GM19351 (cell line): ENCODE measurements at regions not wholly inside any gene's neighbourhood (a gene's known extent, or its start where the extent isn't known, plus 50 kb on each side); places are given as distances from the start of the nearest gene placed in this dataset.
"Not testable (repeated sequence)": the region's sequence is repeated elsewhere in the genome, so short reads cannot be mapped to it uniquely, and the experiment has no call there.

ENCODE experiments used
- ATAC-seq: cut with Tn5 transposase; IDR thresholded peaks from one replicate; pipeline ENCODE4 v1.9.1; 2021; ENCODE audit warnings: mild to moderate bottlenecking, moderate library complexity; ENCODE audit not compliant: unreplicated experiment

DNA sequence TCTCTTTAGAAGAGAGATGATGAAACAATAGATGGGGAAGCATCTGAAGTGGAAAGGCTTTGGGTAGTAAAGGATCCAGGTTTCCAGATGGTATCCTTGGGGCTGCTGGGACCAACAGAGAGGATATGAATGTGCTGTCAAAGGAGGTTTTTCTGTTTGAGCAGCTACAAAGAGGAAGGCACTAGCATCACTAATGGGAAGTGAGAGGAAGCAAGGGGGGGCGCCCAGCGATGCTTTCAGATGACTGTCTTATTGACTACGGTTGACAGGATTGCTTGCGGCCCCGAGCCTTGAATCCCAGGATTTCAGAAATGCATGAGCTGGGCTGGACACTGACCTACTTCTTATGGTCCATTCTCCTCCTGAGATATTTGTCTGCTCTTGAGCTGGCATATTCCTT, 103.8 kb upstream of the GALNT15 start:
- no peak for ATAC-seq

DNA sequence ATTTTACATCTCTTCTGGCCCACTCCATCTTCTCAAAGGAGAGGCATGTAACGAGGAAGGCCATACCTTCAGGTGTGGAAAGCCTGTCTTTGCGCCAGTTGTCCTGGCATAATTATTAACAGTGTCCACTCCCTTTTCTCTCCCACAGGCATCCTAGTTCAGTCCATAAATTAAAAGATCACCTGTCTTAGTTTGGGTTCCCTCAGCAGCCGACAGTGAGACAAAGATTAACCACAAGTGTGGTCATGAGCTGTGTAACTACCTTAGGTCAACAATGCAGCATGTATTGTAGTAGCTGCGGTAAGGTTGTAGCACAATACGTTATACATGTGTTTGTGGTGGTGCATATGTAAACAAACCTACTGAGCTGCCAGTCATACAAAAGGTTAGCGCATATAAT, 103.3 kb upstream of the GALNT15 start:
- ATAC-seq: no peak

DNA sequence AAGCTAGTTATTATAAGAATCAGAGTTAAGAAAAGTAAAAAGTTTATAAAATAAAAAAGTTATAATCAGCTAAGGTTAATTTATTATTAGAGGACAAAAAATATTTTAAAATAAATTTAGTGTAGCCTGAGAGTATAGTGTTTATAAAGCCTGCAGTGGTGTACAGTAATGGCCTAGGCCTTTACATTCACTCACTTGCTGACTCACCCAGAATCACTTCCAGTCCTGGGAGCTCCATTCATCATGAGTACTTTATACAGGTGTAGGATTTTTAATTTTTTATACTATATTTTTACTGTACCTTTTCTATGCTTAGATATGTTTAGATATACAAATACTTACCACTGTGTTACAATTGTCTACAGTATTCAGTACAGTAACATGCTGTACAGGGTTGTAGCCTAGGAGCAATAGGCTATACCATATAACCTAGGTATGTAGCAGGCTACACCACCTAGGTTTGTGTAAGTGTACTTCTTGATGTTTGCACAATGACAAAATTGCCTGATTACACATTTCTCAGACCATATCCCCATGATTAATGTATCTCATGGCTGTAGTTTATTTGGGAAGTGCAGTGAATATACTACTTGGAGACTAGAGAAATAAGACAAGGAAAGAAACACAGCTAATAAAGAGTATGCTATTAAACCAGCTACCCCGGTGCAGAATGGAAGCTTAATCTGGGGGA, 101.9 kb upstream of the GALNT15 start:
- no peak for ATAC-seq

DNA sequence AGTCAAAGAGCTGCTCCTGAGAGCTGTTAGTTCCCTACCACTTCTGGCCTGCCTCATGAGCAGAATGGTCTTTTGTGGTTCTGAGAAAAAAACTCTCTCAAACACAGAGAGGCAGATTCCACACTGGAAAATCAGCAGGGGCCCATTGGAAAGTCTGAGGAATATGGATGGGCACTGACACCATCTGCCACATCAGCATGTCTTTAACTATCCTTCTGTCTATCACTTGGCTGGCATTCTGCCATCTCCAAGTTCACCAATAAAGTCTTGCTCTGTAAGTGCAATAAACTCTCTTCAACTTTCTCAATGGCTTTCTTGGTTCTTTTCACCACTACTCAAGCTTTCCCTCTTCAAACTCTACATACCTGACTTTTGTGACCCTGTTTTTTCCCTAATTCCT, 101.3 kb upstream of the GALNT15 start:
- ATAC-seq: no peak

DNA sequence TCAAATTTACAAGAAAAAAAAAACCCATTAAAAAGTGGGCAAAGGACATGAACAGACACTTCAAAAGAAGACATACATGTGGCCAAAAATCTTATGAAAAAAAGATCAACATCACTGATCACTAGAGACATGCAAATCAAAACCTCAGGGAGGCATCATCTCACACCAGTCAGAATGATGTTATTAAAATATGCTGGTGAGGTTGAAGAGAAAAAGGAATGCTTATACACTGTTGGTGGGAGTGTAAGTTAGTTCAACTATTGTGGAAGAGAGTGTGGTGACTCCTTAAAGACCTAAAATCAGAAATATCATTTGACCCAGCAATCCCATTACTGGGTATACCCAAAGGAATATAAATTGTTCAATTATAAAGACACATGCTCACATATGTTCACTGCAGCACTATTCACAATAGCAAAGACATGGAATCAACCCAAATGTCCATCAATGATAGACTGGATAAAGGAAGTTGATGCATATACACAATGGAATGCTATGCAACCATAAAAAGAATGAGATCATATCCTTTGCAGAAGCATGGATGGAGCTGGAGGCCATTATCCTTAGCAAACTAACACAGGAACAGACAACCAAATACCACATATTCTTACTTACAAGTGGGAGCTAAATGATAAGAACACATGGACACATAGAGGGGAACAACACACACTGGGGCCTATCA, 100.3 kb upstream of the GALNT15 start:
- ATAC-seq: not testable (repeated sequence)

DNA sequence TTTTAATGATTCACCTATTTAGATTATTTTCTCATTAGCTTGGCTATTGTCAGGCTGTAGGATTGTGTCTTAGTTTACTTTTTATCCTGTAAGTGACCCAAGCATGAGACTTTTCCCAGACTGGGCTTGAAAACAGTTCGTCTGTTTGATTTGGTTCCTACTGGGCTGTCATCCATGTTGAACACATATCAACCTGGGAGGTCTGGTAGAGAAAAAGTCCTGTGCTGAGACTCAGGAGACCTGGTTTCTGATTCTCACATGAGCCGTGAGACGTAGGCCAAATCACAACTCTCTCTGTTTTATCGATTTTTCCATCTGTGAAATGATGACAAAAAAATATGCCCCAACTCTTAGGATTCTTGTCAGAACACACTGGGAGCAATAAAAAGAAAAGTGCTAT, 98.8 kb upstream of the GALNT15 start:
- no peak for ATAC-seq

DNA sequence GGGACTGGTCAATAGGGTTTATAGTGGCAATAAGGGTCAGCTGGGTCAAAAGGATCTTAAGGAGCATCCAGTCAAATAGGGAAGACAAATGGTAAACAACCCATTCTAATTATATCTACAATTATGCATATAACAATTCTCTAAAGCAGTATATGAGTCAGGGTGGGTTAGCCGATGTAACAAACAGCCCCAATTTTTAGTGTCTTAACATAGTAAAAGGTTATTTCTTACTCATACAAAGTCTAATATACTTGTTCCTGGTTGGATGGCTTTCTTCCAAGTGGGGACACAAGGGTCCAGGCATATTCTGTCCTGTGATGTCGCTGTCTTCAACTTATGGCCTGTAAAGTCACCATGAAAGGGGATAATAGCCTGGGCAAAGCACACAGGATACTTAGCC, 97.9 kb upstream of the GALNT15 start:
- no peak for ATAC-seq

DNA sequence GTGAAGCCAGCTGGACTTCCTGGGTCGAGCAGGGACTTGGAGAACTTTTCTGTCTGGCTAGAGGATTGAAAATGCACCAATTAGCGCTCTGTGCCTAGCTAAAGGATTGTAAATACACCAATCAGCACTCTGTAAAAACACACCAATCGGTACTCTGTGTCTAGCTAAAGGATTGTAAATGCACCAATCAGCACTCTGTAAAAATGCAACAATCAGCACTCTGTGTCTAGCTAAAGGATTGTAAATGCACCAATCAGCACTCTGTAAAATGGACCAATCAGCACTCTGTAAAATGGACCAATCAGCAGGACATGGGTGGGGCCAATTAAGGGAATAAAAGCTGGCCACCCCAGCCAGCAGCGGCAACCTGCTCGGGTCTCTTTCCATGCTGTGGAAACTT, 97.3 kb upstream of the GALNT15 start:
- not testable (repeated sequence) for ATAC-seq

DNA sequence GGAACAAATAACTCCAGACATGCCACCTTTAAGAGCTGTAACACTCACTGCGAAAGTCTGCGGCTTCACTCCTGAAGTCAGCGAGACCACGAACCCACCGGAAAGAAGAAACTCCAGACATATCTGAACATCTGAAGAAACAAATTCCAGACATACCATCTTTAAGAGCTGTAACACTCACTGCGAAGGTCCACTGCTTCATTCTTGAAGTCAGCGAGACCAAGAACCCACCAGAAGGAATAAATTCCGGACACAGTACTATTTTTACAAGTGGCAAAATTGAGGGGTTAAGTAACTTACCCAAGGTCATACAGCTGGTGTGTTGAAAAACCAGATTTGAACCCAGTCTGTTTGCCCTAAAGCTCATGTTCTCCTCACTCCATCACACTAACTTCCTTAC, 96.8 kb upstream of the GALNT15 start:
- ATAC-seq: not testable (repeated sequence)

DNA sequence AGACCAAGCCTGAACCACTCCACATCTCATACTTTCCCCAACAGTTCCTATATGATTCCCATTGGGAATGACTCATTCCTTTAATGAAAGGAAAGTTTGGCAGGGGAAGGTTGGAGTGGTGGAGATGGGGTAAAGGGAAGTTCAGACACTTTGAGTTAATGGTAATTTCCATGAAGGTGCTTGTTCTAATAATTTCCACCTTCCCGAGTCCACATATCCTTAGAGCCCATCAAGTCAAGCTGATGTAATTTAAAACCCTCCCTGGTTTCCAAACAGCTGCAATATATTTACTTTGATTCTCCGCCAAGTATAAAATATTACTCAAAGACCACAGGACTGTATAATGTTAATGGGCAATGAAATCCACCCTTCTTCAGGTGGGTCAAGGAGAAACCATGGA, 95.0 kb upstream of the GALNT15 start:
- ATAC-seq: no peak

DNA sequence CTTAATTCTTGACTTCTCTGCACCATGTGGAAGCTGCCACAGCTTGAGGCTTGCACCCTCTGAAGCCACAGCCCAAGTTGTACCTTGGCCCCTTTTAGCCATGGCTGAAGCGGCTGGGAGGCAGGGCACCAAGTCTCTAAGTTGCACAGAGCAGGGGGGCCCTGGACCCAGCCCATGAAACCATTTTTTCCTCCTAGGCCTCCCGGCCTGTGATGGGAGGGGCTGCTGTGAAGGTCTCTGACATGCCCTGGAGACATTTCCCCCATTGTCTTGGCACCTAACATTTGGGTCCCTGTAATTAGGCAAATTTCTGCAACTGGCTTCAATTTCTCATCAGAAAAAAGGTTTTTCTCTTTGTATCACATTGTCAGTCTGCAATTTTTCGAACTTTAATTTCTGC, 92.8 kb upstream of the GALNT15 start:
- ATAC-seq: no peak

DNA sequence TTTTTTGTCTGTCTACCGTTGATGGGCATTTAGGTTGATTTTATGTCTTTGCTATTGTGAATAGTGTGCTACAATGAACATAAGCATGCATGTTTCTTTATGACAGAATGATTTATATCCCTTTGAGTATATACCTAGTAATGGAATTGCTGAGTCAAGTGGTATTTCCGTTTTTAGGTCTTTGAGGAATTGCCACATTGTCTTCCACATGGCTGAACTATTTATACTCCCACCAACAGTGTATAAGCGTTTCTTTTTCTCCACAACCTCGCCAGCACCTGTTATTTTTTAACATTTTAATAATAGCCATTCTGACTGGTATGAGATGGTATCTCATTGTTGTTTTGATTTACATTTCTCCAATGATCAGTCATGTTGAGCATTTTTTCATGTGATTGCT, 89.6 kb upstream of the GALNT15 start:
- ATAC-seq: no peak

DNA sequence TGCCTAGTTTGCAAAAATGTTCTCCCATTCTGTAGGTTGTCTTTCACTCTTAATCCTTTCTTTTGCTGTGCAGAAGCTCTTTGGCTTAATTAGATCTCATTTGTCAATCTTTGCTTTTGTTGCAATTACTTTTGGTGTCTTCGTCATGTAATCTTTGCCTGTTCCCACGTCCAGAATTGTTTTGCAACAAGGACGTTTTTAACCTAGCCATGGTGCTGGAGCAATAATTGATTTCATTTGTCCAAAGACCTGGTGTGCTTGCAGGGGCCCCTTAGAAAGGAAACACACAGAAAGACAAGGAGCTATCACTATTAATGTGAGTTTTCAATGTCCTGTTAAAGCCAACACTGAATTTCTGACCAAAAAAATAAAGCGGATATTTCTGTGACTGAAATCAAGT, 89.1 kb upstream of the GALNT15 start:
- no peak for ATAC-seq

DNA sequence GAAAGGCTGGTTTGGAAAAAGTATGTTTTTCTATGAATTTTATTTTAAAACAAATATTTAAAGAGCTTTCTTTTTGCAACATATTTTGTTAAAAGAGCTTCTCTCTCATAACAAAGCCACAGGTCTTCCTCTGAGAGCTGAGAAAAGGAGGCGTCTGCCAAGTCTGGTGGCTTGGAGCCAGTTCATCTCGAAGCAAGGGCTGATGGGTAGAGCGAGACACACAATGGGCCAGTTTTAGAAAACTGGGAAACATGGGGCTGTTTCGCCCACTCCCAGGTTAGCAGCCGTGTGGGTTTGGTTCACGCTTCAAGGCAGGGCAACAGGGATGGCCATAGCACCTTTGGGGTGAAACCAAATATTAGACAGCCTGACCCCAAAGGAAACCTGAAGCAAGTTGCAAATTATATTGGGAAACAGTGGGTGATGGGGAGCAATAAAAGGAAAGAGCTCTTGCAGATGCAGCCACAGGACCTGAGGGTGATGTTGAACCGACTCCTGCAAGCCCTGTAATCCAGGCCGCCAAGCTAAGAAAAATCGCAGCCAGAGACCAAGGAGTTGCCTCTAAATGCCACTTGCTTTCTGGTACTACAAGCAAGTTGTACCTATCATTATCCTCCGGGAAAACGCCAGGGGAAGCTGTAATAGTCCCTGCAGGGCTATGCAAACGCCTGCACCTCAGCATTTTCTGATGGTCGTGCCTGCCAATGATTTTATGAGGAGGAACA, 88.4 kb upstream of the GALNT15 start:
- ATAC-seq: no peak

DNA sequence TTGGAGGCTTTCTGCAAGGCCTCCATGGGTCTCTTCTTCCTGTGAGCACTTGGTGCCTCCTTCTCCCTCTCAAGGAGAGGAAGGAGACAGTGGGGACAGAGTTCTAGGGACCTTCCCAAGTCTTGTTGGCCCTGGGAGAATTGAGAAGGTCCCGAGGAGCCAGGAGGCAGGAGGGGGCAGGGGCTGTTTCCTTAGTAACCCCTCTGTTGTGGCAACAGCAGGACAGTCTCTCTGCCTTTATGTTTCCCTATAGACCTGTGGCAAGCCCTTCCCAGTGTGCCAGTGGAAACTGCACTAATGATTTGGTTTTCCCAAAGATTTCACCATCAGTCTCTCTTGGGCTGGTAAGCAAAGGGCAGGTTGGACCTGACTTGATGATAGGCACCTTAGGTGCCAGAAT, 87.8 kb upstream of the GALNT15 start:
- ATAC-seq: no peak

DNA sequence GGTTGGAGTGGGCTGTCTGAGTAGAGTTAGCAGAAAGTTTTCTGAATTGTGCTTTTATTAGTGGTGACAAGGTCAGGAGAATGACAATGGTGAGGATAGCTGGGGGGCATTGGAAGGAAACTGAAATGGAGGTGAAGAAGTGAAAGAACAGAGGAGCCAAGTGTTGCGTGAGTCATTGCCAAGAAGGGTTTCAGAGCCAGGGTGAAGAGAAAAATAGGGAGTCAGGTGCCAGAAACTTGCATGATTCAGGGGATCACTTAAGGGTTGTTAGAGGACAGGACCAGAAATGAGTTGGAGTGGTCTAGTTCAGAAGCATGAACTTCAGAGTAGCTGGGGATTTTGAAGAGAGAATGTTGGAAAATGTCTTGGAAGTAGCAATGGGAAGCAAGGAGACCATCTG, 86.0 kb upstream of the GALNT15 start:
- ATAC-seq: no peak

DNA sequence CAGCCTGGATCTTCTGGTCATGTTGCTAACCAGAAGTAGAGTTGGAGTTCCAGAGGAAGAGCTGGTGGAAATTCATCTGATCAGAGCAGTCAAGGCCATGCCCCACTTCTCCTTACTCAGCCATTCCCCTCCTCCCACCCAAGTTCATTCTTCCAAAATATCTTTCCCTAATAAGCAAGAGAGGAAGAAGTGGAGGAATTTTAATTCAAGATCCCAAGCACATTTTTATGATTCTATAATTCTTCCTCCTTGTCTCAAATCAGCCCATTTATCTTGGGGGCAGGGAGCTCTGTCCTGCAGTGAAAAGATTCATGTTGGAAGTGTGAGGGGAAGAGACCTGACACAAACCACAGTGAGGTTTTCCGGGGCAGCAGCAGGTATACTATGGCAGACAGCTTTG, 85.0 kb upstream of the GALNT15 start:
- ATAC-seq: no peak

DNA sequence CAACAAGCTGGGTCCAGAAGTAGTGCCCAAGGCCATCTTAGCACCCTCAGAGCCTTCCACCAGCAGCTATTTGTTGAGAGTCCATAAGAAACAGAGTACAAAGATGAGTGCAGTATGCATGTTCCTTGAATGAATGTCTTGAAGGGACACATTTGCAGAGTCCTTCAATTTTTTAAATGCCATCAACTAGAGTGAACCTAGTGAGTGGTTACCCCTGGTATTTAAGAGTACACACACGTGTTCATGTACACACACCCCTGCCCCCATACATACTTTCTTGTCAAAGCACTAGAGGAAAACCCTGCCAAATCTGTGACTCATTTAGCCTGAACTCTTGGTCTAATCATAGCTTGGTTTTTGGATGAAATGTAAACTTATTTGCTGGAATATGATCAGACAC, 84.5 kb upstream of the GALNT15 start:
- ATAC-seq: no peak

DNA sequence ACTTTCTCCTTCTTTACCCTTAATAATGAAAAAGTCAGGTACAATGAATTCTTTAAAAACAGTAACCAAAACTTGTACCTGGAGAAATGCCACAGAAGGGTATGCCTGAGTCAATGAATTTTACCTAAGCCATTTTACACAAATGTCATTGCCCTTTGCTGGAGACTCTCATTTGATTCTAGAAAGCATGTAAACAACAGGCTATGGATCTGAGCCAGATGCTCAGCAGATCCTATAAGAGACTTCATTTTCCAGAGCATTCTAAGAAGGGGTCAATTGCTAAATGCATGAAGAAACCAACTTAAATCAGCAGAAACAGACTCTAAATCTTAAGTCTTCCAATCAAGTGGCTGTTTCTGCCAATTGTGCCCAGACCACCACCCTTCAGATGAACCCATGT, 83.8 kb upstream of the GALNT15 start:
- no peak for ATAC-seq

DNA sequence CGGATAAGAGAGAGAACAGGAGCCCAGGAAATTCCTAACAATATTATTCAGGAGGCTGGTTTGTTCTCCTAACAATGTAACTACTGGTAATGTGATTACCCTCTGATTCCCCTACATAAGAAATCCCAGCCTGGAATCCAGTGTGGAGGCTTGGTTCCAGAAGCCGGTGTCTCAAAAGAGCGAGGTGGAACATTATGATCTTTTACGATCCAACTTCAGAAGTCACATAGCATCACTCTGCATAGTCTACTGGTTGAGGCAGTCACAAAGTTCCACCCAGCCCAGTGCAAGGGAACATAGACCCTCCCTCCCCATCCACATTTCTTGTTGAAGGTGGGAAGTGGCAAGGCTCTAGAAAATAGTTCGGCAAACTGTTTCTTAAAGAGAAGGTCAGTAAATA, 81.6 kb upstream of the GALNT15 start:
- no peak for ATAC-seq

DNA sequence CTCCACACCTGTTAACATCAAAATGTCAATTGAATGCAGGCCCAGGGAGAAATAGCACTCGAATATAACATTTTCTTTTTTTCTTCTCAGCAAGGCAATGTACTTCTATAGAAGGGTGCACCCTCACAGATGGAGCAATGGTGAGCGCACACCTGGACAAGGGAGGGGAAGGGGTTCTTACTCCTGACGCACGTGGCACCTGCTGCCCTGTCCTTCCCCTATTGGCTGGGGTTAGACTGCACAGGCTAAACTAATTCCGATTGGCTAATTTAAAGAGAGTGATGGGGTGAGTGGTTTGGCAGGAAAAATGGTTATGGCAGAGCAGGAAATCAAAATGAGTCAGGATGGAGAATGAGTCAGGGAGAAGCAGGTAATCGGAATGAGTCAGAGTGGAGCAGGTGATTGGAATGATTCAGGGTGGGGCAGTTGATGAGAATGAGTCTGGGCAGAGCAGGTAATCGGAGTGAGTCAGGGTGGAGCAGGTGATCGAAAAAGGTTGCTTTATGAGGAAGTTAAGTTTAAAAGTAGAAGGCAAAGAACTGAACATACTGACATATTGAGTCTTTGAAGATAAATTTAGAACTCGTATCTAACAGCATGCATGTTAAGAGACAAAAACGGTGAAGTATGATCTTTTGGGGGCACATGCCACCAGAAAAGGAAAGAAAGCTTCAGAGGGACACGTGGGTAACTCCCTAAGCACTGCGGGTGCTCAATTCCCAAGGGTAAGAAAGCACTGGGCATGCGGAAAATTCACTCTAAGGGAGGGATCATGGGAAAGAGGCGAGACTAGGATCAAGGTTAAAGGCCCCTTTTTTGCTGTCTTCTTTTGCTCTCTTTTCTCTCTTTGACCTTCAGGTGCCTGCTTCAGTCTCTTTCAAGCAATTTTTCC, 72.9 kb upstream of the GALNT15 start:
- no peak for ATAC-seq
